ENCODE measurements at regions not wholly inside any gene's neighbourhood (a gene's known extent, or its start where the extent isn't known, plus 50 kb on each side); places are given as distances from the start of the nearest gene placed in this dataset.

GRCh38 chr3:64921281-64922065, 233.7 kb upstream of the ADAMTS9 start:
- ChIA-PET POLR2A (ENCODE audit: partially characterized antibody) (no interaction called here), CTCF (ENCODE audit: partially characterized antibody) (no interaction called here)
- H3K4me1 ChIP-seq (ENCODE audit: insufficient read depth, low read length) = no peaks in the 10 kb centered on the region
- Mint-ChIP-seq H3K36me3 (no peaks in the 10 kb centered on the region), H3K4me1 (no peaks in the 10 kb centered on the region), H3K9me3 (peaks cover 0 to 5% (median 0%) of the 10 kb centered on the region in 8 donors), H3K27ac (no peak overlapping the region), H3K27me3 (no peaks in the 10 kb centered on the region), H3K4me3 (no peak overlapping the region)
- H3K4me3 ChIP-seq (ENCODE audit: low read length in 2 of 2) = no peak overlapping the region
- no peaks in the 10 kb centered on the region for H3K27me3 ChIP-seq (ENCODE audit: insufficient read depth, low read length)
- no peak for DNase-seq
- no peak overlapping the region for H3K27ac ChIP-seq (ENCODE audit: low read depth, low read length)
- intact Hi-C loops (cut with micrococcal nuclease) = no loop called here
- no peaks in the 10 kb centered on the region for H3K36me3 ChIP-seq (ENCODE audit: insufficient read depth, low read length)
- no peaks in the 10 kb centered on the region for H3K9me3 ChIP-seq (ENCODE audit: control insufficient read depth in 1 of 2, low read length in 2 of 2)

- no peak for DNase-seq
- POLR2A ChIA-PET (ENCODE audit: partially characterized antibody) = no interaction called here
- Mint-ChIP-seq H3K36me3 (no peaks in the 10 kb centered on the region), H3K9me3 (peaks cover 0 to 3% (median 0%) of the 10 kb centered on the region in 8 donors), H3K27ac (no peak overlapping the region), H3K4me3 (no peak overlapping the region), H3K4me1 (no peaks in the 10 kb centered on the region), H3K27me3 (no peaks in the 10 kb centered on the region)
- no peaks in the 10 kb centered on the region for H3K9me3 ChIP-seq (ENCODE audit: control insufficient read depth in 1 of 2, low read length in 2 of 2)
- H3K4me1 ChIP-seq (ENCODE audit: insufficient read depth, low read length) = no peaks in the 10 kb centered on the region
- H3K27ac ChIP-seq (ENCODE audit: low read depth, low read length) = no peak overlapping the region
- H3K4me3 ChIP-seq (ENCODE audit: low read length in 2 of 2) = no peak overlapping the region
- H3K27me3 ChIP-seq (ENCODE audit: insufficient read depth, low read length) = no peaks in the 10 kb centered on the region
- CTCF ChIA-PET (ENCODE audit: partially characterized antibody) = no interaction called here
- intact Hi-C loops (cut with micrococcal nuclease) = no loop called here
- H3K36me3 ChIP-seq (ENCODE audit: insufficient read depth, low read length) = no peaks in the 10 kb centered on the region
These were observed 232.1 kb upstream of the ADAMTS9 start for GRCh38 chr3:64919934-64920333.

- intact Hi-C loops (cut with micrococcal nuclease) = no loop called here
- POLR2A ChIA-PET (ENCODE audit: partially characterized antibody) = no interaction called here
- no peaks in the 10 kb centered on the region for H3K36me3 Mint-ChIP-seq
- H3K27me3 ChIP-seq (ENCODE audit: insufficient read depth, low read length) = no peaks in the 10 kb centered on the region
- H3K36me3 ChIP-seq (ENCODE audit: insufficient read depth, low read length) = no peaks in the 10 kb centered on the region
- CTCF ChIA-PET (ENCODE audit: partially characterized antibody) = no interaction called here
- no peaks in the 10 kb centered on the region for H3K4me1 ChIP-seq (ENCODE audit: insufficient read depth, low read length)
- no peak for DNase-seq
- H3K4me3 ChIP-seq (ENCODE audit: low read length in 2 of 2) = no peak overlapping the region
- no peak overlapping the region for H3K27ac Mint-ChIP-seq
- H3K9me3 Mint-ChIP-seq = peaks cover 0 to 5% (median under 1%) of the 10 kb centered on the region in 8 donors
- no peaks in the 10 kb centered on the region for H3K27me3 Mint-ChIP-seq
- H3K27ac ChIP-seq (ENCODE audit: low read depth, low read length) = no peak overlapping the region
- H3K4me1 Mint-ChIP-seq = no peaks in the 10 kb centered on the region
- H3K9me3 ChIP-seq (ENCODE audit: control insufficient read depth in 1 of 2, low read length in 2 of 2) = no peaks in the 10 kb centered on the region
- H3K4me3 Mint-ChIP-seq = no peak overlapping the region
These were observed 231.2 kb upstream of the ADAMTS9 start for GRCh38 chr3:64918989-64919388.

GRCh38 chr3:64917914-64918453, 230.2 kb upstream of the ADAMTS9 start:
- ChIA-PET POLR2A (ENCODE audit: partially characterized antibody) (no interaction called here), CTCF (ENCODE audit: partially characterized antibody) (no interaction called here)
- Histone ChIP-seq H3K36me3 (ENCODE audit: insufficient read depth, low read length) (no peaks in the 10 kb centered on the region), H3K9me3 (ENCODE audit: control insufficient read depth in 1 of 2, low read length in 2 of 2) (no peaks in the 10 kb centered on the region), H3K27me3 (ENCODE audit: insufficient read depth, low read length) (no peaks in the 10 kb centered on the region), H3K27ac (ENCODE audit: low read depth, low read length) (no peak overlapping the region), H3K4me3 (ENCODE audit: low read length in 2 of 2) (no peak overlapping the region), H3K4me1 (ENCODE audit: insufficient read depth, low read length) (no peaks in the 10 kb centered on the region)
- H3K9me3 Mint-ChIP-seq = peaks cover 0 to 5% (median 0%) of the 10 kb centered on the region in 8 donors
- H3K36me3 Mint-ChIP-seq = no peaks in the 10 kb centered on the region
- no peaks in the 10 kb centered on the region for H3K27me3 Mint-ChIP-seq
- H3K4me3 Mint-ChIP-seq = no peak overlapping the region
- no peak overlapping the region for H3K27ac Mint-ChIP-seq
- no peaks in the 10 kb centered on the region for H3K4me1 Mint-ChIP-seq
- no peak for DNase-seq
- intact Hi-C loops (cut with micrococcal nuclease) = no loop called here

GRCh38 chr3:64916937-64917336, 229.1 kb upstream of the ADAMTS9 start:
- Mint-ChIP-seq H3K27ac (no peak overlapping the region), H3K4me1 (no peaks in the 10 kb centered on the region), H3K9me3 (peaks cover 0 to 5% (median 2%) of the 10 kb centered on the region in 8 donors), H3K36me3 (no peaks in the 10 kb centered on the region), H3K4me3 (no peak overlapping the region), H3K27me3 (no peaks in the 10 kb centered on the region)
- Histone ChIP-seq H3K9me3 (ENCODE audit: control insufficient read depth in 1 of 2, low read length in 2 of 2) (no peaks in the 10 kb centered on the region), H3K36me3 (ENCODE audit: insufficient read depth, low read length) (no peaks in the 10 kb centered on the region), H3K4me1 (ENCODE audit: insufficient read depth, low read length) (no peaks in the 10 kb centered on the region), H3K27me3 (ENCODE audit: insufficient read depth, low read length) (no peaks in the 10 kb centered on the region), H3K27ac (ENCODE audit: low read depth, low read length) (no peak overlapping the region), H3K4me3 (ENCODE audit: low read length in 2 of 2) (no peak overlapping the region)
- intact Hi-C loops (cut with micrococcal nuclease) = no loop called here
- ChIA-PET POLR2A (ENCODE audit: partially characterized antibody) (no interaction called here), CTCF (ENCODE audit: partially characterized antibody) (no interaction called here)
- DNase-seq = no peak

GRCh38 chr3:64916192-64916798, 228.5 kb upstream of the ADAMTS9 start:
- H3K9me3 Mint-ChIP-seq = peaks cover 0 to 5% (median 2%) of the 10 kb centered on the region in 8 donors
- ChIA-PET CTCF (ENCODE audit: partially characterized antibody) (no interaction called here), POLR2A (ENCODE audit: partially characterized antibody) (no interaction called here)
- Histone ChIP-seq H3K4me3 (ENCODE audit: low read length in 2 of 2) (no peak overlapping the region), H3K4me1 (ENCODE audit: insufficient read depth, low read length) (no peaks in the 10 kb centered on the region), H3K27me3 (ENCODE audit: insufficient read depth, low read length) (no peaks in the 10 kb centered on the region), H3K9me3 (ENCODE audit: control insufficient read depth in 1 of 2, low read length in 2 of 2) (no peaks in the 10 kb centered on the region), H3K36me3 (ENCODE audit: insufficient read depth, low read length) (no peaks in the 10 kb centered on the region), H3K27ac (ENCODE audit: low read depth, low read length) (no peak overlapping the region)
- H3K27ac Mint-ChIP-seq = no peak overlapping the region
- no peaks in the 10 kb centered on the region for H3K27me3 Mint-ChIP-seq
- H3K4me3 Mint-ChIP-seq = no peak overlapping the region
- intact Hi-C loops (cut with micrococcal nuclease) = no loop called here
- H3K4me1 Mint-ChIP-seq = no peaks in the 10 kb centered on the region
- no peak for DNase-seq
- no peaks in the 10 kb centered on the region for H3K36me3 Mint-ChIP-seq

- no peak overlapping the region for H3K4me3 ChIP-seq (ENCODE audit: low read length in 2 of 2)
- DNase-seq = no peak
- no peak overlapping the region for H3K4me3 Mint-ChIP-seq
These were observed 228.0 kb upstream of the ADAMTS9 start for GRCh38 chr3:64915778-64916177.

More at GRCh38 chr3:64915778-64916177, 228.0 kb upstream of the ADAMTS9 start:
- CTCF ChIA-PET (ENCODE audit: partially characterized antibody) = no interaction called here
- Histone ChIP-seq H3K36me3 (ENCODE audit: insufficient read depth, low read length) (no peaks in the 10 kb centered on the region), H3K4me1 (ENCODE audit: insufficient read depth, low read length) (no peaks in the 10 kb centered on the region), H3K27me3 (ENCODE audit: insufficient read depth, low read length) (no peaks in the 10 kb centered on the region), H3K9me3 (ENCODE audit: control insufficient read depth in 1 of 2, low read length in 2 of 2) (no peaks in the 10 kb centered on the region), H3K27ac (ENCODE audit: low read depth, low read length) (no peak overlapping the region)
- H3K4me1 Mint-ChIP-seq = no peaks in the 10 kb centered on the region
- no peaks in the 10 kb centered on the region for H3K36me3 Mint-ChIP-seq
- peaks cover 0 to 7% (median 3%) of the 10 kb centered on the region in 8 donors for H3K9me3 Mint-ChIP-seq
- intact Hi-C loops (cut with micrococcal nuclease) = no loop called here
- H3K27me3 Mint-ChIP-seq = no peaks in the 10 kb centered on the region
- POLR2A ChIA-PET (ENCODE audit: partially characterized antibody) = no interaction called here
- no peak overlapping the region for H3K27ac Mint-ChIP-seq

Data from CD4-positive, alpha-beta memory T cell (primary cell).